ENCODE measurements at regions not wholly inside any gene's neighbourhood (a gene's known extent, or its start where the extent isn't known, plus 50 kb on each side); places are given as distances from the start of the nearest gene placed in this dataset.

DNA sequence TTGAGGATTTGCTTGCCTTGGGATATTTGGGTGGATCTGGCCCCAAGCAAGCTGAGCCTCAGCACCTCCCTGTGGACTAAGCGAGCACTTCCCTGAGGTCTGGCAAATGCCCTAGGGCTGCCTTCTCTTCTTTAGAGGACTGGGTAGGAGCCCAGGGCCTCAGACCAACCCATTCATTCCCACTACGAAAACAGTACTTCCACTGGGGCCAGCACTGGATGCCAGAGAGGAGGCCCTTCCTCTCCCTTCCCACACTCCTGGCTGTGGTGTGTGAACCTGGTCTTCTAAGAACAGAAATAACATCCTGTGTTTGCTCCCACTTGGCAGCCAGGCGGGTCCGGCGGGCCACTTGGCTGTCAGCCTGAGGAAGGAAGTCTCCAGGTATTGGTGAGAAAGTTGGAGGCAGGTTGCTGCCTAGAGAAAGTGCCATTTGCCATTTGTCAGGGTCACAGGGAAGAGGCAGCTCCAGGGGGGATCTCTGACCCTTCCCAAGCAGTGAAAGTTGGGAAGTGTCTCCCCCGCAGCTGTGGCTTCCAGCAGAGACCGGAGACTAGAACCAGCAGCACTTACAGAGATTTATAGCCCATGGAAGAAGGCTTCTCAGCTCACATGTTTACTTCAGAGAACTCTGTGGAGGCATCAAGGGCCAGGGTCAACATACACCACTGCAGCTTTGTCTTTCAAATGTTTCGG, 323.5 kb downstream of the SIPA1L2 start:
- no peak overlapping the region for H3K4me2 ChIP-seq (ENCODE audit: low read length)
- no peak overlapping the region for H3K4me3 ChIP-seq (ENCODE audit: low read length)
- H3K9me2 ChIP-seq (replicated peaks; ENCODE audit: control insufficient read depth, low read length) = no peaks in the 10 kb centered on the region
- H4K20me1 ChIP-seq (ENCODE audit: control insufficient read depth, insufficient read depth, low read depth, low read length) = no peaks in the 10 kb centered on the region
- no peaks in the 10 kb centered on the region for H3K27me3 ChIP-seq (ENCODE audit: control insufficient read depth, low read length)
- no peaks in the 10 kb centered on the region for H3K79me2 ChIP-seq (ENCODE audit: control insufficient read depth, low read length)
- no peaks in the 10 kb centered on the region for H3K36me3 ChIP-seq (ENCODE audit: control insufficient read depth, low read length)
- H3F3A ChIP-seq (ENCODE audit: control insufficient read depth, insufficient read depth) = no peaks in the 10 kb centered on the region
- no peak overlapping the region for H3K27ac ChIP-seq (ENCODE audit: low read depth, low read length)
- no peaks in the 10 kb centered on the region for H3K4me1 ChIP-seq (ENCODE audit: control insufficient read depth, low read length)
- H3K9me3 ChIP-seq (ENCODE audit: control insufficient read depth, insufficient read depth, low read length) = no peaks in the 10 kb centered on the region
- TF ChIP-seq, protein P1, sequence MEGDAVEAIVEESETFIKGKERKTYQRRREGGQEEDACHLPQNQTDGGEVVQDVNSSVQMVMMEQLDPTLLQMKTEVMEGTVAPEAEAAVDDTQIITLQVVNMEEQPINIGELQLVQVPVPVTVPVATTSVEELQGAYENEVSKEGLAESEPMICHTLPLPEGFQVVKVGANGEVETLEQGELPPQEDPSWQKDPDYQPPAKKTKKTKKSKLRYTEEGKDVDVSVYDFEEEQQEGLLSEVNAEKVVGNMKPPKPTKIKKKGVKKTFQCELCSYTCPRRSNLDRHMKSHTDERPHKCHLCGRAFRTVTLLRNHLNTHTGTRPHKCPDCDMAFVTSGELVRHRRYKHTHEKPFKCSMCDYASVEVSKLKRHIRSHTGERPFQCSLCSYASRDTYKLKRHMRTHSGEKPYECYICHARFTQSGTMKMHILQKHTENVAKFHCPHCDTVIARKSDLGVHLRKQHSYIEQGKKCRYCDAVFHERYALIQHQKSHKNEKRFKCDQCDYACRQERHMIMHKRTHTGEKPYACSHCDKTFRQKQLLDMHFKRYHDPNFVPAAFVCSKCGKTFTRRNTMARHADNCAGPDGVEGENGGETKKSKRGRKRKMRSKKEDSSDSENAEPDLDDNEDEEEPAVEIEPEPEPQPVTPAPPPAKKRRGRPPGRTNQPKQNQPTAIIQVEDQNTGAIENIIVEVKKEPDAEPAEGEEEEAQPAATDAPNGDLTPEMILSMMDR (IDR thresholded peaks at IDR 0.05; ENCODE audit: low read depth, low read length, poor library complexity, severe bottlenecking) = no peak
- TF ChIP-seq EZH2phosphoT487 (IDR thresholded peaks at IDR 0.05; ENCODE audit: borderline replicate concordance, low read length) = no peak

DNA sequence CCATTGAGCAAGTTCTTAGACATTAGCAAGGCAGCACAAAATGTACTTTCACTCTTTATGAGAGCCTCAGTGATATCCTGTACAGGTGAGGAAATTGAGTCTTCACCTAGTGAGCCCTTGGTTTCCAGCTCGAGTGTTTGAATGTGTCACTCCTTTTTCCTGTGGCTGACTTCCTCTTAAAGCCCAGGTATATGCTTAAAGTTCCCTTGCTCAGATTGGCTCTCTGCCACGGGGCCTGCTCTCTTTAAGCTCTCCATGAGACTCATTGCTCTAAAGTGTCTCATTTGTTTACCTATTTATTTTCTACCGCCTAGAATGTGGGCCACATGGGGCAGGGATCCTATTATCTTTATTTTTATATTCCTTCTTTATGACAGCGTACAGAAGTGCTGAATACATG, 324.9 kb downstream of the SIPA1L2 start:
- no peaks in the 10 kb centered on the region for H3K27me3 ChIP-seq (ENCODE audit: control insufficient read depth, low read length)
- H3K4me3 ChIP-seq (ENCODE audit: low read length) = no peak overlapping the region
- TF ChIP-seq, protein P1 (IDR thresholded peaks at IDR 0.05; ENCODE audit: low read depth, low read length, poor library complexity, severe bottlenecking) = no peak
- TF ChIP-seq EZH2phosphoT487 (IDR thresholded peaks at IDR 0.05; ENCODE audit: borderline replicate concordance, low read length) = no peak
- H4K20me1 ChIP-seq (ENCODE audit: control insufficient read depth, insufficient read depth, low read depth, low read length) = no peaks in the 10 kb centered on the region
- no peaks in the 10 kb centered on the region for H3K4me1 ChIP-seq (ENCODE audit: control insufficient read depth, low read length)
- no peaks in the 10 kb centered on the region for H3K9me2 ChIP-seq (replicated peaks; ENCODE audit: control insufficient read depth, low read length)
- H3K4me2 ChIP-seq (ENCODE audit: low read length) = no peak overlapping the region
- H3K36me3 ChIP-seq (ENCODE audit: control insufficient read depth, low read length) = no peaks in the 10 kb centered on the region
- H3F3A ChIP-seq (ENCODE audit: control insufficient read depth, insufficient read depth) = no peaks in the 10 kb centered on the region
- H3K79me2 ChIP-seq (ENCODE audit: control insufficient read depth, low read length) = no peaks in the 10 kb centered on the region
- H3K9me3 ChIP-seq (ENCODE audit: control insufficient read depth, insufficient read depth, low read length) = no peaks in the 10 kb centered on the region
- H3K27ac ChIP-seq (ENCODE audit: low read depth, low read length) = no peak overlapping the region

DNA sequence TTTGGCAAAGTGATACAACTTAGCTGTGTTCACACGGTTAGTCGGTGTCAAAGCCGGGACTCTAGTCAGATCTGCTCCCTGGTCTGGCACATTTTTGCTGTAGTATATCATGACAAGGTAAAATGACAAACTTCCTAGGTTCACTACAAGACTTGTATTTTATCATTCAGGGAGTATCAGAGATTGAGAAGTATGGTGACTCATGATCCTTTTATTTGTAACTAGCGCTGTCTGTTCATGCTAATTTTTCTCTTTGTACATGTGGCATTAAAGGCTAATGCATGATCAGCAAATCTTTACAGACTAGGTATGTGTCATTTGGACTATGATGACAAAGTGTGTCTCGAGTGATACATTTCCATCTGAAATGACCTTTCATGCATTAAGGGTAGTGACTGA, 326.7 kb downstream of the SIPA1L2 start:
- H3K36me3 ChIP-seq (ENCODE audit: control insufficient read depth, low read length) = no peaks in the 10 kb centered on the region
- H3K9me3 ChIP-seq (ENCODE audit: control insufficient read depth, insufficient read depth, low read length) = no peaks in the 10 kb centered on the region
- H3K4me2 ChIP-seq (ENCODE audit: low read length) = no peak overlapping the region
- no peak overlapping the region for H3K4me3 ChIP-seq (ENCODE audit: low read length)
- H4K20me1 ChIP-seq (ENCODE audit: control insufficient read depth, insufficient read depth, low read depth, low read length) = no peaks in the 10 kb centered on the region
- H3K27me3 ChIP-seq (ENCODE audit: control insufficient read depth, low read length) = no peaks in the 10 kb centered on the region
- H3K9me2 ChIP-seq (replicated peaks; ENCODE audit: control insufficient read depth, low read length) = no peaks in the 10 kb centered on the region
- no peaks in the 10 kb centered on the region for H3K4me1 ChIP-seq (ENCODE audit: control insufficient read depth, low read length)
- no peaks in the 10 kb centered on the region for H3F3A ChIP-seq (ENCODE audit: control insufficient read depth, insufficient read depth)
- TF ChIP-seq, protein P1 (IDR thresholded peaks at IDR 0.05; ENCODE audit: low read depth, low read length, poor library complexity, severe bottlenecking) = no peak
- no peak for TF ChIP-seq EZH2phosphoT487 (IDR thresholded peaks at IDR 0.05; ENCODE audit: borderline replicate concordance, low read length)
- no peak overlapping the region for H3K27ac ChIP-seq (ENCODE audit: low read depth, low read length)
- no peaks in the 10 kb centered on the region for H3K79me2 ChIP-seq (ENCODE audit: control insufficient read depth, low read length)

Measured in DOHH2 (cell line).